H1 (cell line): ENCODE measurements at regions not wholly inside any gene's neighbourhood (a gene's known extent, or its start where the extent isn't known, plus 50 kb on each side); places are given as distances from the start of the nearest gene placed in this dataset.

Experiments used
- CTCF ChIA-PET: fragments of 300-600 bp; sonication (Branson Sonifier 250); formaldehyde crosslinking; loops from one replicate; lab custom pipeline; 2021; ENCODE audit not compliant: partially characterized antibody; lab: Charles Lee
- POLR2A ChIA-PET: fragments of 300-600 bp; sonication (Branson Sonifier 250); formaldehyde crosslinking; loops from one replicate; lab custom pipeline; 2021; ENCODE audit warnings: inconsistent platforms; ENCODE audit not compliant: partially characterized antibody; lab: Charles Lee
- DNase-seq, 2 experiments: peaks; one replicate each; pipeline versions ENCODE4 v3.0.0 to v3.0.0-alpha.2; 2010 to 2022; ENCODE audit warnings: low spot score in 2 of 2, low read depth in 1 of 2, mixed read lengths in 1 of 2
- FAIRE-seq: peaks from 2 replicates; lab custom pipeline; 2011; peaks lifted over from hg19 to GRCh38; lab: Jason Lieb, UNC
- H2AFZ ChIP-seq: 2 replicates; pipeline ENCODE4 v1.8.1; 2012; ENCODE audit warnings: low read length, inconsistent platforms
- H2AK5ac ChIP-seq: 2 replicates; pipeline ENCODE4 v1.6.1; 2013; ENCODE audit warnings: low read depth, low read length
- H2BK120ac ChIP-seq: replicated peaks from 2 replicates; pipeline ENCODE3; 2013; ENCODE audit warnings: low read depth, low read length, inconsistent platforms
- H2BK12ac ChIP-seq: 2 replicates; pipeline ENCODE4 v1.6.1; 2013; ENCODE audit warnings: low read depth, low read length
- H2BK15ac ChIP-seq: 2 replicates; pipeline ENCODE4 v1.6.1; 2013; ENCODE audit warnings: low read length
- H2BK20ac ChIP-seq: 2 replicates; pipeline ENCODE4 v1.6.1; 2013; ENCODE audit warnings: low read length
- H2BK5ac ChIP-seq: 2 replicates; pipeline ENCODE4 v1.6.1; 2013; ENCODE audit warnings: low read depth, low read length
- H3K14ac ChIP-seq: 2 replicates; pipeline ENCODE4 v1.6.1; 2013; ENCODE audit warnings: inconsistent platforms; ENCODE audit not compliant: insufficient read length
- H3K18ac ChIP-seq: 2 replicates; pipeline ENCODE4 v1.6.1; 2013; ENCODE audit warnings: low read length; ENCODE audit errors: extremely low read depth
- H3K23ac ChIP-seq: 2 replicates; pipeline ENCODE4 v1.6.1; 2013; ENCODE audit warnings: inconsistent platforms; ENCODE audit not compliant: insufficient read length
- H3K23me2 ChIP-seq: 2 replicates; pipeline ENCODE4 v1.6.1; 2013; ENCODE audit warnings: low read depth, low read length
- H3K27ac ChIP-seq: 2 replicates; pipeline ENCODE4 v1.6.1; 2011; ENCODE audit warnings: low read depth, low read length, inconsistent platforms
- H3K27me3 ChIP-seq, 4 experiments: replicated peaks in 1 of 4; 1 replicate in 1 of 4; 2 replicates in 3 of 4; pipeline versions ENCODE4 v1.6.1 to v1.8.1; 2011 to 2013; ENCODE audit warnings: low read length in 3 of 4, mild to moderate bottlenecking in 3 of 4, inconsistent platforms in 2 of 4, mixed read lengths in 2 of 4, moderate library complexity in 1 of 4; ENCODE audit not compliant: control insufficient read depth in 3 of 4, insufficient read depth in 3 of 4; ENCODE audit errors: extremely low read depth in 1 of 4
- H3K36me3 ChIP-seq, 4 experiments: 2 replicates each; pipeline versions ENCODE4 v1.6.1 to v1.8.1; 2011 to 2013; ENCODE audit warnings: mild to moderate bottlenecking in 4 of 4, low read length in 3 of 4, moderate library complexity in 2 of 4, control low read depth in 1 of 4, inconsistent platforms in 1 of 4; ENCODE audit not compliant: insufficient read depth in 4 of 4, control insufficient read depth in 2 of 4
- H3K4ac ChIP-seq: replicated peaks from 2 replicates; pipeline ENCODE3; 2013; ENCODE audit warnings: low read length, low read depth, mixed read lengths, inconsistent platforms; ENCODE audit not compliant: insufficient read length
- H3K4me1 ChIP-seq, 4 experiments: replicated peaks in 1 of 4; 1 replicate in 1 of 4; 2 replicates in 3 of 4; pipeline versions ENCODE4 v1.6.1 to v1.8.1; 2011 to 2013; ENCODE audit warnings: low read length in 3 of 4, inconsistent platforms in 2 of 4, mixed read lengths in 1 of 4; ENCODE audit not compliant: insufficient read depth in 4 of 4, control insufficient read depth in 3 of 4
- H3K4me2 ChIP-seq, 2 experiments: 2 replicates each; pipeline versions ENCODE4 v1.6.1 to v1.8.1; 2011 to 2013; ENCODE audit warnings: low read depth in 2 of 2, low read length in 2 of 2, control low read depth in 1 of 2, inconsistent platforms in 1 of 2, mild to moderate bottlenecking in 1 of 2; ENCODE audit not compliant: insufficient read depth in 1 of 2
- H3K4me3 ChIP-seq, 4 experiments: fragments of 200-600, 300-600 bp in 1 of 4; sonication (generic), shearing (Covaris generic), sonication (Bioruptor Twin) in 1 of 4; 2 replicates each; pipeline versions ENCODE4 v1.5.1 to v1.8.1; 2011 to 2016; ENCODE audit warnings: low read length in 4 of 4, low read depth in 3 of 4, control low read depth in 2 of 4, inconsistent platforms in 2 of 4, mild to moderate bottlenecking in 2 of 4, mixed read lengths in 1 of 4, moderate library complexity in 1 of 4; ENCODE audit not compliant: insufficient read depth in 2 of 4; ENCODE audit errors: extremely low read depth in 1 of 4
- H3K56ac ChIP-seq: replicated peaks from 2 replicates; pipeline ENCODE3; 2013; ENCODE audit warnings: low read depth, mild to moderate bottlenecking, mixed read lengths, low read length, inconsistent platforms; ENCODE audit not compliant: insufficient read length
- H3K79me1 ChIP-seq: 2 replicates; pipeline ENCODE4 v1.6.1; 2013; ENCODE audit warnings: low read depth, low read length, control low read depth
- H3K79me2 ChIP-seq, 2 experiments: 2 replicates each; pipeline versions ENCODE4 v1.6.1 to v1.8.1; 2012 to 2013; ENCODE audit warnings: low read length in 2 of 2, mild to moderate bottlenecking in 2 of 2, inconsistent platforms in 1 of 2; ENCODE audit not compliant: insufficient read depth in 2 of 2, control insufficient read depth in 1 of 2
- H3K9ac ChIP-seq, 4 experiments: replicated peaks in 1 of 4; 1 replicate in 1 of 4; 2 replicates in 3 of 4; pipeline versions ENCODE4 v1.6.1 to v1.8.1; 2011 to 2013; ENCODE audit warnings: low read depth in 3 of 4, low read length in 3 of 4, control low read depth in 2 of 4, mild to moderate bottlenecking in 2 of 4, moderate library complexity in 2 of 4, inconsistent platforms in 1 of 4; ENCODE audit errors: extremely low read depth in 1 of 4
- H3K9me3 ChIP-seq, 2 experiments: 2 replicates each; pipeline versions ENCODE4 v1.6.1 to v1.8.1; 2012 to 2013; ENCODE audit warnings: mild to moderate bottlenecking in 2 of 2, moderate library complexity in 2 of 2, control low read depth in 1 of 2, inconsistent platforms in 1 of 2, low read depth in 1 of 2, low read length in 1 of 2, mixed read lengths in 1 of 2; ENCODE audit not compliant: insufficient read depth in 2 of 2
- H4K20me1 ChIP-seq, 2 experiments: replicated peaks in 1 of 2; 2 replicates each; pipeline versions ENCODE3 to v1.8.1; 2011 to 2013; ENCODE audit warnings: inconsistent platforms in 2 of 2, low read length in 2 of 2, mild to moderate bottlenecking in 1 of 2; ENCODE audit not compliant: insufficient read depth in 2 of 2, control insufficient read depth in 1 of 2
- H4K5ac ChIP-seq: 2 replicates; pipeline ENCODE4 v1.6.1; 2013; ENCODE audit warnings: low read length, low read depth, mixed read lengths, inconsistent platforms; ENCODE audit not compliant: insufficient read length
- H4K8ac ChIP-seq: 2 replicates; pipeline ENCODE4 v1.8.0; 2013; ENCODE audit warnings: mild to moderate bottlenecking, moderate library complexity, low read length, inconsistent platforms; ENCODE audit not compliant: insufficient read depth; ENCODE audit errors: extremely low read depth
- H4K91ac ChIP-seq: replicated peaks from 2 replicates; pipeline ENCODE3; 2013; ENCODE audit warnings: low read length, mixed read lengths, inconsistent platforms; ENCODE audit not compliant: insufficient read length
- GTF2F1 ChIP-seq: IDR thresholded peaks from 2 replicates; pipeline ENCODE4 v1.6.1; 2012; ENCODE audit warnings: low read depth, low read length, improper control_type of control experiment, borderline replicate concordance
- KDM1A ChIP-seq: fragments of 200-600, 300-600 bp; sonication (generic); IDR thresholded peaks from 2 replicates; pipeline ENCODE4 v1.7.1; 2016; ENCODE audit warnings: mild to moderate bottlenecking, low read length, borderline replicate concordance
- RFX5 ChIP-seq: IDR thresholded peaks from 2 replicates; pipeline ENCODE4 v1.6.1; 2011; ENCODE audit warnings: low read depth, low read length, improper control_type of control experiment, borderline replicate concordance
- SIX5 ChIP-seq: IDR thresholded peaks from 2 replicates; pipeline ENCODE4 v1.6.1; 2011; ENCODE audit warnings: mild to moderate bottlenecking, low read depth, low read length
- SRF ChIP-seq: IDR thresholded peaks from 2 replicates; pipeline ENCODE4 v1.6.1; 2011; ENCODE audit warnings: mild to moderate bottlenecking, low read depth, low read length, moderate library complexity
- WGBS, 2 experiments: shearing (Covaris generic) in 1 of 2; methylation state at CpG; one replicate each; pipeline versions ENCODE4 v1.1.6 to v1.1.7; 2013 to 2015; ENCODE audit warnings: low lambda C conversion rate in 2 of 2, mixed read lengths in 2 of 2, inconsistent platforms in 1 of 2, low coverage in 1 of 2, missing lambda C conversion rate in 1 of 2; ENCODE audit not compliant: insufficient replicate concordance in 2 of 2, insufficient coverage in 1 of 2, insufficient read length in 1 of 2; ENCODE audit errors: extremely low coverage in 1 of 2, missing lambda C conversion rate in 1 of 2; 5-methylcytosine and 5-hydroxymethylcytosine counted together

GRCh38 chr4:152188801-152189200 lies 347.1 kb downstream of the FBXW7 start:
- Histone ChIP-seq H3K9me3 (no peaks in the 10 kb centered on the region), H3K36me3 (no peaks in the 10 kb centered on the region), H3K56ac (no peak overlapping the region), H2BK20ac (no peak overlapping the region), H3K4me1 (no peaks in the 10 kb centered on the region), H2AK5ac (no peak overlapping the region), H4K20me1 (no peaks in the 10 kb centered on the region), H4K8ac (no peak overlapping the region; the same call in 1 of the 2 replicates), H3K4ac (no peak overlapping the region), H3K4me3 (no peak overlapping the region), H4K5ac (no peak overlapping the region), H3K27me3 (no peaks in the 10 kb centered on the region), H2BK12ac (no peak overlapping the region), H2AFZ (no peak overlapping the region), H3K79me1 (no peaks in the 10 kb centered on the region), H3K14ac (no peak overlapping the region), H3K4me2 (no peak overlapping the region), H2BK120ac (no peak overlapping the region), H3K18ac (no peak overlapping the region), H2BK5ac (no peak overlapping the region), H3K23me2 (no peaks in the 10 kb centered on the region), H3K23ac (no peak overlapping the region), H3K79me2 (no peaks in the 10 kb centered on the region), H2BK15ac (no peak overlapping the region), H3K9ac (no peak overlapping the region), H4K91ac (no peak overlapping the region), H3K27ac (no peak overlapping the region)
- ChIA-PET CTCF (no interaction called here), POLR2A (no interaction called here)
- no peak for DNase-seq
- WGBS, 2 experiments: 76% methylated on average over 4 of the region's 4 CpGs; no CpG with 5 or more reads in 1 of the 2 experiments
- no peak for TF ChIP-seq GTF2F1
- TF ChIP-seq KDM1A: no peak
- no peak for TF ChIP-seq SRF
- TF ChIP-seq SIX5: no peak
- TF ChIP-seq RFX5: no peak
- no peak for FAIRE-seq
